Activated CD8-positive, alpha-beta T cell treated with anti-CD3 and anti-CD28 coated beads, Interleukin-2, amount 10 ng/mL, durations not matched to agents 7 days and 5 days (primary cell): ENCODE measurements at regions not wholly inside any gene's neighbourhood (a gene's known extent, or its start where the extent isn't known, plus 50 kb on each side); places are given as distances from the start of the nearest gene placed in this dataset.

Source experiments
- ATAC-seq: fragments of 150-1000 bp; cut with Tn5 transposase; one replicate; pipeline ENCODE4 v1.10.0; 2021; ENCODE audit warnings: moderate library complexity
- CTCF ChIA-PET: fragments of 350-600 bp; sonication (Branson Sonifier 250); formaldehyde crosslinking; loops from one replicate; lab custom pipeline; 2021; ENCODE audit warnings: antibody characterized with exemption; lab: Charles Lee
- POLR2A ChIA-PET: fragments of 350-600 bp; sonication (Branson Sonifier 250); formaldehyde crosslinking; loops from one replicate; lab custom pipeline; 2021; ENCODE audit warnings: antibody characterized with exemption; lab: Charles Lee
- DNase-seq: peaks from one replicate; pipeline ENCODE4 v3.0.0-alpha.2; 2020
- H3K27ac Mint-ChIP-seq: one replicate; pipeline ENCODE4 v1.8.0; 2021; ENCODE audit warnings: mild to moderate bottlenecking, mixed read lengths
- H3K27me3 Mint-ChIP-seq: one replicate; pipeline ENCODE4 v1.8.0; 2021; ENCODE audit warnings: low read depth, mixed read lengths
- H3K36me3 Mint-ChIP-seq: one replicate; pipeline ENCODE4 v1.8.0; 2021; ENCODE audit warnings: low read depth, mixed read lengths
- H3K4me1 Mint-ChIP-seq: one replicate; pipeline ENCODE4 v1.8.0; 2021; ENCODE audit warnings: low read depth, mixed read lengths
- H3K4me3 Mint-ChIP-seq: one replicate; pipeline ENCODE4 v1.8.0; 2021; ENCODE audit warnings: mild to moderate bottlenecking, mixed read lengths
- H3K9me3 Mint-ChIP-seq: one replicate; pipeline ENCODE4 v1.8.0; 2022; ENCODE audit warnings: mixed read lengths; ENCODE audit not compliant: insufficient read depth

DNA sequence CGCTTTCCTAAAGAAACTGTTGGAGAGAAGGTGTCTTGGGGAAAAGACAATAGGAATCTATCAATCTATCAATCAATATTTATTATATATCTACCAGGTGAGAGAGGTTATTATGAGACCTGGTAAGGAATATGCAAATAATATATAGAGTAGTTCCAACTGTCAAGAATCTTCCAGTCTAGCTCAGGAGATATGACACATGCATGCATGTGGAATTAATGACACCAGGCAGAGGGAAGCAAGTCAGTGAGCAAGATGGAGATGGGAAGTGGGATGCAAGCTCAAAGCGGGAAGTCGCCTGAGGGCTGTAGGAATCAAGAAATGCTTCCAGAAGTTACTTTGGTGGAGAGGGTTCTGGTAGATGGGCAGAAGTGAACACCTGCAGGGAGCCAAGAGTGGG, 187.4 kb upstream of the NRP1 start:
- Mint-ChIP-seq H3K4me3 (no peak overlapping the region), H3K27ac (no peak overlapping the region), H3K9me3 (no peaks in the 10 kb centered on the region), H3K4me1 (no peaks in the 10 kb centered on the region), H3K36me3 (no peaks in the 10 kb centered on the region), H3K27me3 (no peaks in the 10 kb centered on the region)
- ChIA-PET CTCF (no interaction called here), POLR2A (no interaction called here)
- DNase-seq (no peak), ATAC-seq (no peak)

DNA sequence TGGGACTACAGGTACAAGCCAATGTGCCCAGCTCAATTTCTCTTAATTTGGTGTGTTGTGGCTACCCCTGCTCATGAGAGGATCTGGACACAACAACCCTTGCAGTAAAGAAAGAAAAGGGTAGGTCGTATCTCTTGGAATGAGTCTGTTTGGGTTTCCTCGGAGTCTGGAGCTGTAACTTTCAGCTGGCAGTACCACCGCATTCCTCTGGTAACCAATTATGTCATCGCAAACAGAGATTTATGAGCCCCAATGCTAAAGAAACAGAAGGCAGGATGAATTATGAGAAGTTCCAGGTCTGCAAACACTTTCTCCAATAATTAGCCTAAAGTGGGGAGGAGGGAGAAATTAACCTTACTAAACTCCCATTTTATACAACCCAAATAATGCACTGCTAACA, 186.6 kb upstream of the NRP1 start:
- H3K27me3 Mint-ChIP-seq: no peaks in the 10 kb centered on the region
- ATAC-seq (no peak), DNase-seq (no peak)
- no peak overlapping the region for H3K27ac Mint-ChIP-seq
- CTCF ChIA-PET: no interaction called here
- POLR2A ChIA-PET: no interaction called here
- no peak overlapping the region for H3K4me3 Mint-ChIP-seq
- H3K4me1 Mint-ChIP-seq: no peaks in the 10 kb centered on the region
- no peaks in the 10 kb centered on the region for H3K9me3 Mint-ChIP-seq
- H3K36me3 Mint-ChIP-seq: no peaks in the 10 kb centered on the region

- no peaks in the 10 kb centered on the region for H3K4me1 Mint-ChIP-seq
- H3K36me3 Mint-ChIP-seq: no peaks in the 10 kb centered on the region
- DNase-seq (no peak), ATAC-seq (no peak)
- H3K27ac Mint-ChIP-seq: no peak overlapping the region
- ChIA-PET CTCF (no interaction called here), POLR2A (no interaction called here)
- H3K27me3 Mint-ChIP-seq: no peaks in the 10 kb centered on the region
- no peaks in the 10 kb centered on the region for H3K9me3 Mint-ChIP-seq
- no peak overlapping the region for H3K4me3 Mint-ChIP-seq
Observed at GRCh38 chr10:33520223-33520622, 185.8 kb upstream of the NRP1 start.

- no peak for DNase-seq
- CTCF ChIA-PET: no interaction called here
- H3K27me3 Mint-ChIP-seq: no peaks in the 10 kb centered on the region
- no peaks in the 10 kb centered on the region for H3K4me1 Mint-ChIP-seq
- ATAC-seq: no peak
- H3K4me3 Mint-ChIP-seq: no peak overlapping the region
- H3K9me3 Mint-ChIP-seq: no peaks in the 10 kb centered on the region
- POLR2A ChIA-PET: no interaction called here
- no peak overlapping the region for H3K27ac Mint-ChIP-seq
- no peaks in the 10 kb centered on the region for H3K36me3 Mint-ChIP-seq
Observed at GRCh38 chr10:33519130-33519860, 184.8 kb upstream of the NRP1 start.

DNA sequence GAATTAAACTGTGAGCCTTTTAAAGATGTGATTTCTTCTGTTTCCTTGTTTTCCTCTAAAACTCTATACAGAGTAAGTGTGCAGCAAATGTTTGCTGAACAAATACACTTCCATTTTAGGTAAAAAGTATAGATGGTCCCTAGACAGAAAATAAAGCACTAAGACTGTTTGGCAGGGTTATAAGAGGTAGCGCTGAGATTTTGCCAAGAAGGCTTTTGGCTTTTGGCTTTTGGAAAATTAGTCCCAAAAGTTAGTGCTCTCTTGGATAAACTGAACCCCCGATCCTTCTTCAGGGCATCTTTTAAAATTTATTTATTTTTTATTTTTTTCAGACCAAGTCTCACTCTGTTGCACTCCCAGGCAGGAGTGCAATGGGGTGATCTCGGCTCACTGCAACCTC, 175.7 kb upstream of the NRP1 start:
- H3K27ac Mint-ChIP-seq: no peak overlapping the region
- no peak for DNase-seq
- no peak for ATAC-seq
- CTCF ChIA-PET: no interaction called here
- H3K9me3 Mint-ChIP-seq: no peaks in the 10 kb centered on the region
- H3K36me3 Mint-ChIP-seq: no peaks in the 10 kb centered on the region
- H3K27me3 Mint-ChIP-seq: no peaks in the 10 kb centered on the region
- POLR2A ChIA-PET: no interaction called here
- H3K4me1 Mint-ChIP-seq: no peaks in the 10 kb centered on the region
- H3K4me3 Mint-ChIP-seq: no peak overlapping the region

DNA sequence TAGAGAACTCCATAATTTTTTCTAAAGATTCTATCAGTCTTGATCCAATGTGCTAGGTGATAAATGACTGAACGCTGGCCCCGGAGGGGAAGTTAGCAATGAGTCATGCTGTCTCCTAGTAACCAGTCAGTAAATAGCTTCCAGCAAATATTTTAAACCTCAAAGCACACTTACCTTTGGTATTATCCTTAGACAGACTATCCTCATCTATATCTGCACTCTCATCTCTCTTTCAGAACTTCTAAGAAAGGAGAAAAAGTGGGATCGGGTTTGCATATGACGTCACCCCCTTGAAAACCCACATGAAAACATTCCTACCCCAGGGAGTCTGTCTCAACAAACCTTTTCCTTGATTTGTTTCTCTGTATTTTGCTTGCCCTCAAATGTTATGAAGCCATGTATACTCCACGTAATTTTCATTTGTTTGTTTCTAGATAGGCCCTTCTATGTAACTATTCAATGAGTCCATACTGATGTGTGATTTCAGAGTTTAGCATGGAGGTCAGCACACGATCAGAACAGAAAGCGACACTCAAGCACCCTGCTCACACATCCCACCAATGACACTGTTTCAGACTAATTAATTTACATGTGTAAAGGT, 174.9 kb upstream of the NRP1 start:
- Mint-ChIP-seq H3K27ac (no peak overlapping the region), H3K9me3 (no peaks in the 10 kb centered on the region), H3K4me1 (no peaks in the 10 kb centered on the region), H3K36me3 (no peaks in the 10 kb centered on the region), H3K27me3 (no peaks in the 10 kb centered on the region), H3K4me3 (no peak overlapping the region)
- ChIA-PET CTCF (no interaction called here), POLR2A (no interaction called here)
- DNase-seq: no peak
- no peak for ATAC-seq

- Mint-ChIP-seq H3K36me3 (no peaks in the 10 kb centered on the region), H3K9me3 (no peaks in the 10 kb centered on the region), H3K4me3 (no peak overlapping the region), H3K27me3 (no peaks in the 10 kb centered on the region), H3K27ac (no peak overlapping the region), H3K4me1 (no peaks in the 10 kb centered on the region)
- ChIA-PET CTCF (no interaction called here), POLR2A (no interaction called here)
- DNase-seq (no peak), ATAC-seq (no peak)
Observed at GRCh38 chr10:33507662-33508425, 173.4 kb upstream of the NRP1 start.

GRCh38 chr10:33506838-33507661, 172.6 kb upstream of the NRP1 start:
- Mint-ChIP-seq H3K27ac (no peak overlapping the region), H3K27me3 (no peaks in the 10 kb centered on the region), H3K4me1 (no peaks in the 10 kb centered on the region), H3K4me3 (no peak overlapping the region), H3K36me3 (no peaks in the 10 kb centered on the region), H3K9me3 (no peaks in the 10 kb centered on the region)
- ChIA-PET POLR2A (interaction anchor here (0.7 kb wide), 1 partner anchor 225 kb away, joined by 3 read pairs; no protein-coding TSS in a partner anchor), CTCF (no interaction called here)
- no peak for DNase-seq
- ATAC-seq: no peak

- Mint-ChIP-seq H3K9me3 (no peaks in the 10 kb centered on the region), H3K27ac (no peak overlapping the region), H3K27me3 (no peaks in the 10 kb centered on the region), H3K36me3 (no peaks in the 10 kb centered on the region), H3K4me3 (no peak overlapping the region), H3K4me1 (no peaks in the 10 kb centered on the region)
- POLR2A ChIA-PET: interaction anchor here (0.7 kb wide), 1 partner anchor 226 kb away, joined by 3 read pairs; no protein-coding TSS in a partner anchor
- CTCF ChIA-PET: no interaction called here
- DNase-seq (no peak), ATAC-seq (no peak)
Observed at GRCh38 chr10:33506391-33506790, 171.9 kb upstream of the NRP1 start.

DNA sequence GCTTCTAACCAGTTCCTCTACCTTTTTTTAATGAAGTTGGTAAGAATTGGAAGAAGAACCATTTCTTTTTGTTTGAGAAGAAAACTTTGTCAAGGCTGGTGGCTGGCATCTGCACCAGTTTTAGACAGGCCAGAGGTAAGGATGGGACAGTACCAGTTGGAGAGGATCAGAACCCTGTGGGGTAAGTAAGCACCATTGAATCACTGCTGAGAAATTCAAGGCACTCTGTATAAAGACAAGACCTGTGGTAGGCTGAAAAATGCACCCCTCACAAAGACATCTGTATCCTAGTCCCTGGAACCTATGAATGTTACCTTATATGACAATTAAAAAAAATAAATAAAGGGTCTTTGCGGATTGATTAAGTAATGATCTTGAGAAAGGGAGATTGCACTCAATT, 166.7 kb upstream of the NRP1 start:
- no peak for ATAC-seq

GRCh38 chr10:33498391-33498891, 164.0 kb upstream of the NRP1 start:
- H3K4me1 Mint-ChIP-seq: no peaks in the 10 kb centered on the region
- DNase-seq: no peak
- H3K27ac Mint-ChIP-seq: no peak overlapping the region
- no peak overlapping the region for H3K4me3 Mint-ChIP-seq
- ChIA-PET CTCF (no interaction called here), POLR2A (no interaction called here)
- no peaks in the 10 kb centered on the region for H3K9me3 Mint-ChIP-seq
- peaks cover 4% of the 10 kb centered on the region for H3K27me3 Mint-ChIP-seq
- no peaks in the 10 kb centered on the region for H3K36me3 Mint-ChIP-seq
- no peak for ATAC-seq

More for the DNA sequence above, 166.7 kb upstream of the NRP1 start:
- H3K27me3 Mint-ChIP-seq: peaks cover 3% of the 10 kb centered on the region
- no peak for DNase-seq
- ChIA-PET POLR2A (no interaction called here), CTCF (no interaction called here)
- no peaks in the 10 kb centered on the region for H3K9me3 Mint-ChIP-seq
- no peak overlapping the region for H3K4me3 Mint-ChIP-seq
- H3K4me1 Mint-ChIP-seq: no peaks in the 10 kb centered on the region
- no peak overlapping the region for H3K27ac Mint-ChIP-seq
- no peaks in the 10 kb centered on the region for H3K36me3 Mint-ChIP-seq
